ENCODE measurements at regions not wholly inside any gene's neighbourhood (a gene's known extent, or its start where the extent isn't known, plus 50 kb on each side); places are given as distances from the start of the nearest gene placed in this dataset.

DNA sequence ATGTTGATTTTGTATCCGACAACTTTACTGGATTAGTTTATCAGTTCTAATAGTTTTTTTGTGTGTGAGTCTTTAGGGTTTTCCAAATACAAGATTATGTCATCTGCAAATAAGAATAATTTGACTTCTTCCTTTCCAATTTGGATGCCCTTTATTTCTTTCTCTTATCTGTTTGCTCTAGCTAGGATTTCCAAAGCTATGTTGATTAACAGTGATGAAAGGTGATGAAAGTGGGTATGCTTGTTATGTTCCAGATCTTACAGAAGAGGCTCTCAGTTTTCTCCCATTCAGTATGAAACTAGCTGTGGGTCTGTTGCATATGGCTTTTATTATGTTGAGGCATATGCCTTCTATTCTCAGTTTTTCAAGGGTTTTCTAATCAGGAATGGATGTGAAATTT is 56.4 kb upstream of the CHRNB4 start:
- TF ChIP-seq, protein P1, sequence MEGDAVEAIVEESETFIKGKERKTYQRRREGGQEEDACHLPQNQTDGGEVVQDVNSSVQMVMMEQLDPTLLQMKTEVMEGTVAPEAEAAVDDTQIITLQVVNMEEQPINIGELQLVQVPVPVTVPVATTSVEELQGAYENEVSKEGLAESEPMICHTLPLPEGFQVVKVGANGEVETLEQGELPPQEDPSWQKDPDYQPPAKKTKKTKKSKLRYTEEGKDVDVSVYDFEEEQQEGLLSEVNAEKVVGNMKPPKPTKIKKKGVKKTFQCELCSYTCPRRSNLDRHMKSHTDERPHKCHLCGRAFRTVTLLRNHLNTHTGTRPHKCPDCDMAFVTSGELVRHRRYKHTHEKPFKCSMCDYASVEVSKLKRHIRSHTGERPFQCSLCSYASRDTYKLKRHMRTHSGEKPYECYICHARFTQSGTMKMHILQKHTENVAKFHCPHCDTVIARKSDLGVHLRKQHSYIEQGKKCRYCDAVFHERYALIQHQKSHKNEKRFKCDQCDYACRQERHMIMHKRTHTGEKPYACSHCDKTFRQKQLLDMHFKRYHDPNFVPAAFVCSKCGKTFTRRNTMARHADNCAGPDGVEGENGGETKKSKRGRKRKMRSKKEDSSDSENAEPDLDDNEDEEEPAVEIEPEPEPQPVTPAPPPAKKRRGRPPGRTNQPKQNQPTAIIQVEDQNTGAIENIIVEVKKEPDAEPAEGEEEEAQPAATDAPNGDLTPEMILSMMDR (IDR thresholded peaks at IDR 0.05): no peak
- no peak for TF ChIP-seq POLR2A (IDR thresholded peaks at IDR 0.05)

Data from body of pancreas (tissue), 4 donors.